HCT116 (cell line): ENCODE measurements at regions not wholly inside any gene's neighbourhood (a gene's known extent, or its start where the extent isn't known, plus 50 kb on each side); places are given as distances from the start of the nearest gene placed in this dataset.

Experiments used
- ATAC-seq: fragments of 200-7000 bp; cut with Tn5 transposase; 2 replicates; pipeline ENCODE4 v1.9.1; 2020; ENCODE audit warnings: mild to moderate bottlenecking, moderate library complexity
- BruUV-seq: library from RNA; stranded (reverse); fragments of 400-500 nt; replicated peaks from 2 replicates; lab custom pipeline; 2021; lab: Mats Ljungman, UMichigan
- CTCF ChIA-PET: fragments of 300-600 bp; sonication (Branson Sonifier 250); formaldehyde crosslinking; loops from one replicate; lab custom pipeline; 2021; ENCODE audit warnings: antibody characterized with exemption; lab: Charles Lee
- POLR2A ChIA-PET: fragments of 300-600, 350-600 bp; sonication (Branson Sonifier 250); formaldehyde crosslinking; loops from one replicate; lab custom pipeline; 2021; ENCODE audit warnings: antibody characterized with exemption; lab: Charles Lee
- RAD21 ChIA-PET, 2 experiments: fragments of 300-600 bp; sonication (Branson Sonifier 250); formaldehyde crosslinking; loops; one replicate each; lab custom pipeline; 2023; ENCODE audit warnings: low total read pairs in 2 of 2; ENCODE audit not compliant: uncharacterized antibody in 2 of 2, unreplicated experiment in 2 of 2, low non-redundant PET in 1 of 2; lab: Charles Lee
- DNase-seq: peaks from one replicate; pipeline ENCODE4 v3.0.0-alpha.2; 2010; ENCODE audit warnings: low read depth, low spot score
- H2AFZ ChIP-seq: fragments of 200-600 bp; shearing (Covaris generic), sonication (generic); 2 replicates; pipeline ENCODE4 v1.6.1; 2017; ENCODE audit warnings: low read depth, mixed run types, mixed read lengths, antibody characterized with exemption, low read length; ENCODE audit not compliant: poor library complexity, severe bottlenecking
- H3K27ac ChIP-seq: 2 replicates; pipeline ENCODE4 v1.5.1; 2012; ENCODE audit warnings: low read depth, low read length
- H3K27me3 ChIP-seq: fragments of 200-600 bp; sonication (generic); 2 replicates; pipeline ENCODE4 v1.6.1; 2016; ENCODE audit warnings: mixed run types, low read length, mixed read lengths; ENCODE audit not compliant: insufficient read depth
- H3K36me3 ChIP-seq, 2 experiments: fragments of 200-500 bp in 1 of 2; fragments of 200-600 bp in 1 of 2; sonication (Bioruptor generic) in 1 of 2; sonication (generic) in 1 of 2; 2 replicates each; pipeline versions ENCODE4 v1.5.1 to v1.6.1; 2014 to 2016; ENCODE audit warnings: low read length in 2 of 2, inconsistent platforms in 1 of 2, mixed read lengths in 1 of 2, mixed run types in 1 of 2; ENCODE audit not compliant: insufficient read depth in 2 of 2, control insufficient read depth in 1 of 2
- H3K4me1 ChIP-seq, 2 experiments: fragments of 200-600 bp in 1 of 2; sonication (generic) in 1 of 2; 2 replicates each; pipeline versions ENCODE4 v1.5.1 to v1.6.1; 2012 to 2017; ENCODE audit warnings: low read length in 2 of 2, inconsistent platforms in 1 of 2, mild to moderate bottlenecking in 1 of 2, mixed read lengths in 1 of 2, mixed run types in 1 of 2, moderate library complexity in 1 of 2; ENCODE audit not compliant: insufficient read depth in 2 of 2, control insufficient read depth in 1 of 2
- H3K4me2 ChIP-seq: fragments of 200-600 bp; sonication (generic); 2 replicates; pipeline ENCODE4 v1.6.1; 2017; ENCODE audit warnings: mixed run types, low read length, mixed read lengths
- H3K4me3 ChIP-seq, 2 experiments: fragments of 200-600 bp in 1 of 2; sonication (generic) in 1 of 2; replicated peaks in 1 of 2; 2 replicates each; pipeline ENCODE4 v1.5.1; 2011 to 2016; ENCODE audit warnings: low read length in 2 of 2, control low read depth in 1 of 2, low read depth in 1 of 2, mild to moderate bottlenecking in 1 of 2, mixed read lengths in 1 of 2, mixed run types in 1 of 2
- H3K79me2 ChIP-seq: fragments of 200-600 bp; sonication (generic); 2 replicates; pipeline ENCODE4 v1.6.1; 2017; ENCODE audit warnings: mild to moderate bottlenecking, mixed run types, low read length, moderate library complexity, mixed read lengths; ENCODE audit not compliant: insufficient read depth
- H3K9ac ChIP-seq: fragments of 200-600 bp; sonication (generic); 2 replicates; pipeline ENCODE4 v1.6.1; 2016; ENCODE audit warnings: low read length, mixed read lengths
- H3K9me2 ChIP-seq: fragments of 200-600 bp; sonication (generic), shearing (Covaris generic); 2 replicates; pipeline ENCODE4 v1.6.1; 2017; ENCODE audit warnings: mixed run types, mild to moderate bottlenecking, moderate library complexity; ENCODE audit not compliant: insufficient read depth
- H3K9me3 ChIP-seq, 2 experiments: fragments of 200-500 bp in 1 of 2; fragments of 200-600 bp in 1 of 2; sonication (Bioruptor generic) in 1 of 2; sonication (generic) in 1 of 2; 2 replicates each; pipeline ENCODE4 v1.6.1; 2014 to 2017; ENCODE audit warnings: low read length in 2 of 2, mixed read lengths in 2 of 2, inconsistent platforms in 1 of 2, low read depth in 1 of 2, mild to moderate bottlenecking in 1 of 2, mixed run types in 1 of 2, moderate library complexity in 1 of 2; ENCODE audit not compliant: control insufficient read depth in 1 of 2, insufficient read depth in 1 of 2
- H4K20me1 ChIP-seq: fragments of 200-600 bp; sonication (generic), shearing (Covaris generic); 2 replicates; pipeline ENCODE4 v1.6.1; 2017; ENCODE audit warnings: mixed run types, mild to moderate bottlenecking, moderate library complexity; ENCODE audit not compliant: insufficient read depth
- CTCF ChIP-seq, 3 experiments: fragments of 200-600 bp in 1 of 3; sonication (generic) in 1 of 3; IDR thresholded peaks in 2 of 3; conservative IDR thresholded peaks in 1 of 3; 2 replicates each; pipeline ENCODE4 v1.5.1; 2012 to 2017; ENCODE audit warnings: low read depth in 2 of 3, low read length in 2 of 3, antibody characterized with exemption in 1 of 3, borderline replicate concordance in 1 of 3, control low read depth in 1 of 3, mild to moderate bottlenecking in 1 of 3, mixed read lengths in 1 of 3, mixed run types in 1 of 3, moderate library complexity in 1 of 3; ENCODE audit not compliant: insufficient read depth in 1 of 3
- EZH2 ChIP-seq: fragments of 200-600 bp; sonication (generic); IDR thresholded peaks from 2 replicates; pipeline ENCODE4 v1.6.1; 2017; ENCODE audit warnings: antibody characterized with exemption, mixed run types
- JUND ChIP-seq: IDR thresholded peaks from 2 replicates; pipeline ENCODE4 v1.6.1; 2012
- MAX ChIP-seq: IDR thresholded peaks from 2 replicates; pipeline ENCODE4 v1.6.1; 2012
- POLR2A ChIP-seq: IDR thresholded peaks from 2 replicates; pipeline ENCODE4 v1.7.0; 2011; ENCODE audit warnings: borderline replicate concordance; ENCODE audit not compliant: insufficient read depth, insufficient read length; ENCODE audit errors: extremely low read depth
- REST ChIP-seq: IDR thresholded peaks from 2 replicates; pipeline ENCODE4 v1.6.1; 2012; ENCODE audit warnings: low read depth
- SIN3A ChIP-seq: IDR thresholded peaks from 2 replicates; pipeline ENCODE4 v1.6.1; 2012; ENCODE audit warnings: low read depth
- SRF ChIP-seq: IDR thresholded peaks from 2 replicates; pipeline ENCODE4 v1.6.1; 2012; ENCODE audit warnings: low read depth
- TCF7L2 ChIP-seq: IDR thresholded peaks from 2 replicates; pipeline ENCODE4 v1.7.0; 2011; ENCODE audit warnings: borderline replicate concordance, inconsistent platforms; ENCODE audit not compliant: insufficient read depth, insufficient read length; ENCODE audit errors: extremely low read depth
- YY1 ChIP-seq: IDR thresholded peaks from 2 replicates; pipeline ENCODE4 v1.6.1; 2011; ENCODE audit warnings: low read length, low read depth, moderate library complexity, mild to moderate bottlenecking; ENCODE audit not compliant: insufficient replicate concordance; ENCODE audit errors: extremely low read depth
- ZFX ChIP-seq: fragments of 450-650 bp; IDR thresholded peaks from 2 replicates; pipeline ENCODE4 v1.6.1; 2017
- intact Hi-C: fragments of 100-400 bp; cut with micrococcal nuclease; formaldehyde crosslinking; loops from 2 replicates; pipeline ENCODE4 v1.10.0; 2022

GRCh38 chr6:4635666-4636065 lies 140.5 kb upstream of the CDYL start:
- peaks cover 0 to 3% of the 10 kb centered on the region in 2 experiments; a peak in 1 of 4 replicates for H3K9me3 ChIP-seq
- TF ChIP-seq SIN3A (no peak), TCF7L2 (no peak), MAX (no peak), EZH2 (no peak), REST (no peak), YY1 (no peak), POLR2A (no peak), SRF (no peak), CTCF (IDR thresholded peaks at IDR 0.05 in 2 of 3, conservative IDR thresholded peaks at IDR 0.05 in 1 of 3; ENCODE audit: borderline replicate concordance in 1 of 3, insufficient read depth in 1 of 3, low read depth in 2 of 3, low read length in 2 of 3) (no peak), ZFX (no peak), JUND (no peak)
- intact Hi-C loops: no loop called here
- ChIA-PET POLR2A (no interaction called here), RAD21 (no interaction called here), CTCF (no interaction called here)
- no TSS peak for BruUV-seq
- H3K4me2 ChIP-seq: no peak overlapping the region
- no peak overlapping the region for H3K9ac ChIP-seq
- no peaks in the 10 kb centered on the region for H3K27me3 ChIP-seq
- H3K4me3 ChIP-seq: no peak overlapping the region
- DNase-seq (no peak), ATAC-seq (no peak)
- no peaks in the 10 kb centered on the region for H3K79me2 ChIP-seq
- H3K9me2 ChIP-seq: no peaks in the 10 kb centered on the region
- peaks cover 0 to 7% of the 10 kb centered on the region in 2 experiments; a peak in 2 of 4 replicates for H3K4me1 ChIP-seq
- no peak overlapping the region for H2AFZ ChIP-seq
- no peak overlapping the region for H3K27ac ChIP-seq
- no peaks in the 10 kb centered on the region for H4K20me1 ChIP-seq
- no peaks in the 10 kb centered on the region for H3K36me3 ChIP-seq
